ENCODE measurements at regions not wholly inside any gene's neighbourhood (a gene's known extent, or its start where the extent isn't known, plus 50 kb on each side); places are given as distances from the start of the nearest gene placed in this dataset.

DNA sequence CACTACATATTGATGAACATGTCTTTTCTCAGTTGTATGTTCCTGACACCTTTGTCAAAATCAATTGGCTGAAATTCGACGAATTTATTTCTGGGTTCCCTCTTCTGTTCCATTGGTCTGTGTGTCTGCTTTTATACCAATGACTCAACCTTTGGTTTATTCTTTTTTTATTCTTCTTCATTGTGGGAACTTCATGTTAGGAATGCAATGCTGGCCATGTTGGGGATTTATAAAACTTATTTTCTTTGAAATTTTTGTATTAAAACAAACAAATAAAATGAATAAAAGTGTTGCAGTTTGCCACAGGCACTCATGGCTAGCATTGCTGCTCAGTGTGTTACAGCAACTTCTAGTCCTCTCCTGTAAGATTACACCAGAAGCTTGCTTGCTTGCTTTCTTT, 287.8 kb downstream of the DUSP10 start:
- TF ChIP-seq, protein P1, sequence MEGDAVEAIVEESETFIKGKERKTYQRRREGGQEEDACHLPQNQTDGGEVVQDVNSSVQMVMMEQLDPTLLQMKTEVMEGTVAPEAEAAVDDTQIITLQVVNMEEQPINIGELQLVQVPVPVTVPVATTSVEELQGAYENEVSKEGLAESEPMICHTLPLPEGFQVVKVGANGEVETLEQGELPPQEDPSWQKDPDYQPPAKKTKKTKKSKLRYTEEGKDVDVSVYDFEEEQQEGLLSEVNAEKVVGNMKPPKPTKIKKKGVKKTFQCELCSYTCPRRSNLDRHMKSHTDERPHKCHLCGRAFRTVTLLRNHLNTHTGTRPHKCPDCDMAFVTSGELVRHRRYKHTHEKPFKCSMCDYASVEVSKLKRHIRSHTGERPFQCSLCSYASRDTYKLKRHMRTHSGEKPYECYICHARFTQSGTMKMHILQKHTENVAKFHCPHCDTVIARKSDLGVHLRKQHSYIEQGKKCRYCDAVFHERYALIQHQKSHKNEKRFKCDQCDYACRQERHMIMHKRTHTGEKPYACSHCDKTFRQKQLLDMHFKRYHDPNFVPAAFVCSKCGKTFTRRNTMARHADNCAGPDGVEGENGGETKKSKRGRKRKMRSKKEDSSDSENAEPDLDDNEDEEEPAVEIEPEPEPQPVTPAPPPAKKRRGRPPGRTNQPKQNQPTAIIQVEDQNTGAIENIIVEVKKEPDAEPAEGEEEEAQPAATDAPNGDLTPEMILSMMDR (IDR thresholded peaks at IDR 0.05) = no peak
- TF ChIP-seq EZH2 (IDR thresholded peaks at IDR 0.05; ENCODE audit: borderline replicate concordance, insufficient read depth, low read depth, low read length, poor library complexity, severe bottlenecking) = no peak

All from B cell (primary cell).